Middle frontal gyrus (tissue), 1 donor: ENCODE measurements at regions not wholly inside any gene's neighbourhood (a gene's known extent, or its start where the extent isn't known, plus 50 kb on each side); places are given as distances from the start of the nearest gene placed in this dataset.
"Not testable (repeated sequence)": the region's sequence is repeated elsewhere in the genome, so short reads cannot be mapped to it uniquely, and the experiment has no call there.

ENCODE experiments used
- DNase-seq: peaks from one replicate; pipeline ENCODE4 v3.0.0-alpha.2; 2015; ENCODE audit warnings: low spot score; ENCODE audit errors: extremely low spot score

GRCh38 chr16:73415286-73415685, 367.4 kb upstream of the ZFHX3 start:
- no peak for DNase-seq

- DNase-seq, result no peak
These were observed 366.7 kb upstream of the ZFHX3 start for GRCh38 chr16:73414638-73415037.

GRCh38 chr16:73413830-73414190, 365.9 kb upstream of the ZFHX3 start:
- no peak for DNase-seq

GRCh38 chr16:73413091-73413829, 365.3 kb upstream of the ZFHX3 start:
- DNase-seq, result no peak

DNA sequence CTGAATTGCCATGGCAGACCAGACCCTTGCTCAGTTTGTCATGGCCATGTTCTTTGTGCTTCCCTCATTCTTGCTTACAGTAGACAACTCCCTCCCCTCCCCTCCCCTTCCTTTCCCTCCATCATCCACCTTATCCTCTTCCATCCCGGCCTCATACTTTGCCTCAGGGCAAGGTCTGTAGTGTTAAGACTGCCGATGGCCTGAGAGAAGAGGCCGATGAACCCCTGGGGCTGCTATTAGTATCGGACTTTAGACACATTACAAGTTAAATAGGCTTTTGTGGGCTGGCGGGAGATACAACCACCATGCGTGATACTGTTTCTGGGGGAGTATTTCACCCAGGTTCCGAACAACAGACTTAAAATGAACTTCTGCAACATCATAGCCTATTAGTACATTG, 364.5 kb upstream of the ZFHX3 start:
- DNase-seq, result no peak

- no peak for DNase-seq
These were observed 360.8 kb upstream of the ZFHX3 start for GRCh38 chr16:73408716-73409115.

DNA sequence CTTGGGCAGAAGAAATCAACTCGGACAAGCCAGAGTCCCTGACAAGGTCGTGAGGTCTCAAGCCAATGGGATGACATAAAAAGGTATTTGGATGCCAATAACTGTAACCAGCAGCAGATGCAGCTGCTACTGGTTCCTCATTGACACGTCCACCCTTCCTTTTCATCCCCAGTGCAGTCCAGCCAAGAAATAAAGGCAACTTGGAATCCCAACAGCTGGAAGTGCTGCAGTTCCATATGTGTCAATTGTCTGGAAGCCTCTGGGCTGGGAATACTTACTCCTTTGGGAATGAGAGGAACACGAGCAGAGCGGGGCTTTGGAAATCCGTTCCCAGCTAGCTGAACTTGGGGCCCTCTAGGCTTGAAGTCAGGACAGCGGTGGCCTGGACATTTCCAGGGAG, 360.4 kb upstream of the ZFHX3 start:
- no peak for DNase-seq

DNA sequence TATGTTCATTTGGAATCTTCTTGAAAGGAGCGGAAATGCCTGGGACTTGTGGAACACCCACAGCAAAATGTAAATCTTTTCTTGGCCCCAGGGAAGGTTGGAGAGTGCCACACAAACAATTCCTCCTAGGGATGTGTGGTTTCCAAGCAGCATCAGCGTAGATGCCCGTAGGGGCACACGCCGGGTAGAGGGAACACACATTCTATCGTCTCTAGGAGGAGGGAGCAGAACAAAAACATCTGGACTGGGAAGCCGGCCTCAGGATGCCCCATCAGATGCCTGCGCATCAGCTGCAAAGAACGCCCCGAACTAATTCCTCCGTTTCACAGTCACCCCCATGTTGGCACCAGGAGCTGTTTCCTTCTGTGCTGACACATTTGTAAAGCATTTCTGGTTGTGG, 357.9 kb upstream of the ZFHX3 start:
- DNase-seq, result no peak

DNA sequence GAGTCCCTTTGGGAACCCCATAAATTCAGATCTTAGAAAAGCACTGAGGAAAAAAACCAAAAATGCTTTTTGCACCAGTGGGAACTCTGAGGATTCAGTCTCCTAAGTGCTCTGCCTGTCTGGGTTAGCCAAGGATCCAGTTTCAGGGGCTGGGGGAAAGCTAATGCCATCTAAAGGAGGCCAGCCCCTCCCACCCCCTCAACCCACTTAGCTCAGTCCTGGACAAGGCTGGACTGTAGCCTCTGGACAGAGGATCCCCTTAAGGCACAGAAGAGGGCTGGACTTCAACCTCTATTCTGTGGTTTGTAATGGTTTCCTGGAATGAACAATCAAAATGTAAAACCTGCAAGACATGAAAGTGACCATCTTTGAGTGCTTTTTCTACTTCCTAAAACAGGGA, 356.1 kb upstream of the ZFHX3 start:
- DNase-seq, result no peak

DNA sequence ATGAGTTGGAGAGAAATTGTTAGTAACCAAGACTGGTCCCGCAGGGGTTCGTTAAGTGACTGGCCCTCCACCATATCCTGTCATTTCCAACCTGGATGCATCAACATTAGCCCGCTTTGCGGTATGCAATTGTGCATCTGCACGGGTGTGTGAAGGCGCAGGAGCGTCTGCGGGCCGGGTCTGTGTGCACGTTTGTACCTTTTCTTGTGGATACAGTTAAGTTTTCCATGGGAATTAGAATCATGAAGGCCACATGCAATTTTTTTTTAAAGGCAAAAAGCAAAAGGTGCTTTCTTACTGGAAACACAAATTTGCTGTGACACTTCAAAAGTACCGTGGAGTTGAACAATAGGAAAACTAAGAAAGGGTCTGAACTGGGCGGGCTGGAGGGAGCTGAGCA, 355.4 kb upstream of the ZFHX3 start:
- no peak for DNase-seq

DNA sequence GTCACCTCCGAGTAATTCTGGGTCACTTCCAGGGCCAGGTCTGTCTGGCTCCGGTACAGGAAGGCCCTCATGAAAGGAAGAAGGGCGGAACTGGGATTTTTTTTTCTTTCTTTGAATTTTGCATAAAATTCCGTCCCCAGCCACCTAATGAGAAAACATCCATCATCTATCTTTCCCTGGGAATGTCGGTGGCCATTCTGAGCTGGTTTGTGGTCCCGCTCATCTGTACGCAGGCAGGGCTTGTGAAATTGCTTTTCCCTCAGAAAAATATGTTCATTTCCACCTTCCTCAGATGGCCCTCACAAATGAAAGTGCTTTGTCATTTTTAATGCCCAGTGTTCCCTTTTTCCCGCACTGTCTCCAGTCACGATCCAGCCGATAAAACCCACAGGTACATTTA, 353.0 kb upstream of the ZFHX3 start:
- DNase-seq, result no peak

- no peak for DNase-seq
These were observed 352.1 kb upstream of the ZFHX3 start for GRCh38 chr16:73399997-73400396.

GRCh38 chr16:73399486-73399885, 351.6 kb upstream of the ZFHX3 start:
- no peak for DNase-seq

DNA sequence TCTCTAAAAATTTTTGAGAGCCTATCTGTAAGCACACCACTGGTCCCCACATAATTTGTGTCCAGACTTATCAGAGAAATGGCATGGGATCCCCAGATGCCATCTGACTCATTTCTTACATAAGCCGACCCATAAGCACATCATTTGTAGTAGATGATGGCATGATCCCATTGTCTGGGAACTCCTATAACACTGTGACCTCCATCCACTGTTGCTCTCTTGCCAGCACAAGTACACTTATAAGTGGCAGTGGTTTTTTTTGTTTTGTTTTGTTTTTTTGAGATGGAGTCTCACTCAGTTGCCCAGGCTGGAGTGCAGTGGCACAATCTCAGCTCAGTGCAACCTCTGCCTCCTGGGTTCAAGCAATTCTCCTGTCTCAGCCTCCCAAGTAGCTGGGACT, 350.7 kb upstream of the ZFHX3 start:
- DNase-seq, result not testable (repeated sequence)

GRCh38 chr16:73396556-73396955, 348.6 kb upstream of the ZFHX3 start:
- DNase-seq, result no peak

DNA sequence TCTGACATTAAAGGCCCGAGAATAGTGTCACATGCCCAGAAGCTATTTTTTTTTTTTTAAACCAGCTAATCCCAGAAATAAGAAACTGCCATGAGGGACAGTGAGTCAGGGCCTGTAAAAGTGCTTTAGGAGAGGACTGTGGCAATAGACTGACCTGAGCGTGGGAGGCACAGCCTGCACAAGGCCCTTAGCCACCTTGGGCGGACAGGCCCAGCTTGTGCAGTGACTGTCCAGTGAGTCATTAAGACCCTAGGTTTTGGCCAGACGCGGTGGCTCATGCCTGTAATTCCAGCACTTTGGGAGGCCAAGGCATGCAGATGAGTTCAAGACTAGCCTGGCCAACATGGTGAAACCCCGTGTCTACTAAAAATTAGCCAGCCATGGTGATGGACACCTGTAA, 343.0 kb upstream of the ZFHX3 start:
- no peak for DNase-seq

- no peak for DNase-seq
These were observed 342.6 kb upstream of the ZFHX3 start for GRCh38 chr16:73390491-73390890.

GRCh38 chr16:73389085-73389484, 341.2 kb upstream of the ZFHX3 start:
- DNase-seq, result no peak

DNA sequence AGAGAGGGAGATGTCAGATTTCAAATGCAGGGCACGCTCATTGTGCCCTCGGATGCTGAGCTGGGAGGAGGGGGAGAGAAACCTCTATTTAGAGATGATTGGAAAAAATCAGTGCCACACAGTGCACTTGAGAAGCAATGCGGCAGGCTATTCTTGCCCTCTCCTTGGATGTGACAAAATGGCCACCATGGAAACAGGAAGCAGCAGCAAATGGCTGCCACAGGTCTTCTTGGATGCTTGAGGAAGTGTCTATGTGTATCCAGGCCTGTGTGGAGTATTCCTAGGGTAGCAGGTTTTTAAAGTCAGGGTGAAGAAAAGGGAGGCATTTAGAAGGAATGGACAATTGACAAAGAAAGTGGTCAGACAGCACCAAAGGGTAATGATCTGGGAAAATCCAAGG, 340.1 kb upstream of the ZFHX3 start:
- no peak for DNase-seq

- DNase-seq, result no peak
These were observed 337.8 kb upstream of the ZFHX3 start for GRCh38 chr16:73385696-73386095.

- DNase-seq, result no peak
These were observed 336.7 kb upstream of the ZFHX3 start for GRCh38 chr16:73384506-73385089.

GRCh38 chr16:73383988-73384365, 336.0 kb upstream of the ZFHX3 start:
- no peak for DNase-seq

- DNase-seq, result no peak
These were observed 335.5 kb upstream of the ZFHX3 start for GRCh38 chr16:73383195-73383987.
